Esophagus squamous epithelium (tissue), 5 donors: ENCODE measurements at regions not wholly inside any gene's neighbourhood (a gene's known extent, or its start where the extent isn't known, plus 50 kb on each side); places are given as distances from the start of the nearest gene placed in this dataset.
"Not testable (repeated sequence)": the region's sequence is repeated elsewhere in the genome, so short reads cannot be mapped to it uniquely, and the experiment has no call there.

Source experiments
- DNase-seq: peaks from one replicate; lab custom pipeline; 2025; lab: John Stamatoyannopoulos, UW
- H3K27ac ChIP-seq, 4 donors: fragments of 200-600 bp; sonication (generic); one replicate each; pipeline ENCODE4 v1.5.1; 2016 to 2019; ENCODE audit warnings: mild to moderate bottlenecking in 1 of 4
- H3K27me3 ChIP-seq, 4 donors: fragments of 200-600 bp; sonication (generic); 1 replicate in 3 of 4; 2 replicates in 1 of 4; pipeline versions ENCODE4 v1.5.1 to v1.6.0; 2017 to 2021; ENCODE audit warnings: antibody characterized with exemption in 1 of 4
- H3K36me3 ChIP-seq, 3 donors: fragments of 200-600 bp; sonication (generic); one replicate each; pipeline ENCODE4 v1.5.1; 2016 to 2019
- H3K4me1 ChIP-seq, 3 donors: fragments of 200-600 bp; sonication (generic); one replicate each; pipeline ENCODE4 v1.5.1; 2017 to 2019
- H3K4me3 ChIP-seq, 4 donors: fragments of 200-600 bp; sonication (generic); 1 replicate in 3 of 4; 2 replicates in 1 of 4; pipeline ENCODE4 v1.5.1; 2016 to 2019; ENCODE audit warnings: mild to moderate bottlenecking in 2 of 4, moderate library complexity in 1 of 4
- H3K9me3 ChIP-seq, 3 donors: fragments of 200-600 bp; sonication (generic); one replicate each; pipeline ENCODE4 v1.5.1; 2016 to 2019
- CTCF ChIP-seq, 6 experiments: fragments of 450-650 bp in 4 of 6; fragments of 200-600 bp in 2 of 6; sonication (generic) in 2 of 6; IDR thresholded peaks; one replicate each; pipeline ENCODE4 v1.5.1; 2016 to 2019; ENCODE audit warnings: antibody characterized with exemption in 6 of 6, mild to moderate bottlenecking in 4 of 6, moderate library complexity in 4 of 6
- POLR2A ChIP-seq, 4 donors: fragments of 450-650 bp; IDR thresholded peaks; one replicate each; pipeline ENCODE4 v1.6.1; 2017; ENCODE audit warnings: antibody characterized with exemption in 4 of 4, mild to moderate bottlenecking in 4 of 4, moderate library complexity in 3 of 4
- WGBS, 2 donors: methylation state at CpG; one replicate each; pipeline ENCODE4 v1.1.5; 2018; 5-methylcytosine and 5-hydroxymethylcytosine counted together
- intact Hi-C: fragments of 100-400 bp; cut with DNase I; formaldehyde crosslinking; loops from one replicate; pipeline ENCODE4 v1.15.0; 2022
- donor health status: DM: yes; HTN: yes; CAD: no.

GRCh38 chr6:105691081-105691480 lies 288.2 kb upstream of the PREP start:
- 71 to 86% methylated on average over 3 of the region's 3 CpGs for WGBS, 2 donors
- DNase-seq: no peak
- intact Hi-C loops: no loop called here

GRCh38 chr6:105688573-105688972 lies 285.7 kb upstream of the PREP start:
- Histone ChIP-seq H3K9me3 (peaks cover 0 to 18% (median 8%) of the 10 kb centered on the region in 3 donors), H3K4me3 (no peak overlapping the region), H3K27ac (no peak overlapping the region), H3K36me3 (no peaks in the 10 kb centered on the region), H3K27me3 (no peaks in the 10 kb centered on the region), H3K4me1 (peaks cover 0 to 17% (median 0%) of the 10 kb centered on the region in 3 donors)
- intact Hi-C loops: no loop called here
- no peak for TF ChIP-seq CTCF (IDR thresholded peaks at IDR 0.05)
- no peak for TF ChIP-seq POLR2A (IDR thresholded peaks at IDR 0.05)
- 82 to 89% methylated on average over 1 of the region's 1 CpG for WGBS, 2 donors
- DNase-seq: no peak

More at GRCh38 chr6:105691081-105691480, 288.2 kb upstream of the PREP start:
- Histone ChIP-seq H3K36me3 (no peaks in the 10 kb centered on the region), H3K4me1 (peaks cover 0 to 17% (median 0%) of the 10 kb centered on the region in 3 donors), H3K9me3 (peaks cover 0 to 18% (median 8%) of the 10 kb centered on the region in 3 donors), H3K27ac (no peak overlapping the region), H3K27me3 (no peaks in the 10 kb centered on the region), H3K4me3 (no peak overlapping the region)
- TF ChIP-seq POLR2A (IDR thresholded peaks at IDR 0.05) (no peak), CTCF (IDR thresholded peaks at IDR 0.05) (no peak)

- H3K4me1 ChIP-seq, DNase-seq, H3K4me3 ChIP-seq, intact Hi-C loops, H3K36me3 ChIP-seq, H3K27me3 ChIP-seq, H3K27ac ChIP-seq: not testable (repeated sequence)
- WGBS, 2 donors: 31 to 91% methylated on average over 1 of the region's 1 CpG
- H3K9me3 ChIP-seq: peaks cover 0 to 18% (median 8%) of the 10 kb centered on the region in 3 donors
Measured at GRCh38 chr6:105686793-105687192, 283.9 kb upstream of the PREP start.

GRCh38 chr6:105681061-105681460 lies 278.2 kb upstream of the PREP start:
- Histone ChIP-seq H3K9me3 (no peaks in the 10 kb centered on the region), H3K27me3 (no peaks in the 10 kb centered on the region), H3K36me3 (no peaks in the 10 kb centered on the region), H3K4me3 (no peak overlapping the region), H3K4me1 (no peaks in the 10 kb centered on the region), H3K27ac (no peak overlapping the region)
- no peak for DNase-seq
- intact Hi-C loops: no loop called here
- TF ChIP-seq CTCF (IDR thresholded peaks at IDR 0.05) (no peak), POLR2A (IDR thresholded peaks at IDR 0.05) (no peak)
- 59 to 75% methylated on average over 1 of the region's 1 CpG for WGBS, 2 donors

- no peak overlapping the region for H3K27ac ChIP-seq
- no peaks in the 10 kb centered on the region for H3K27me3 ChIP-seq
- no peak for DNase-seq
- H3K4me3 ChIP-seq: no peak overlapping the region
- no peaks in the 10 kb centered on the region for H3K9me3 ChIP-seq
- no peaks in the 10 kb centered on the region for H3K36me3 ChIP-seq
- no peaks in the 10 kb centered on the region for H3K4me1 ChIP-seq
- intact Hi-C loops: no loop called here
- TF ChIP-seq POLR2A (IDR thresholded peaks at IDR 0.05): no peak
- no peak for TF ChIP-seq CTCF (IDR thresholded peaks at IDR 0.05)
- WGBS, 2 donors: 69 to 85% methylated on average over 1 of the region's 1 CpG
Measured at GRCh38 chr6:105680131-105680530, 277.2 kb upstream of the PREP start.

GRCh38 chr6:105678516-105678915 lies 275.6 kb upstream of the PREP start:
- Histone ChIP-seq H3K4me3 (no peak overlapping the region), H3K27ac (no peak overlapping the region), H3K27me3 (no peaks in the 10 kb centered on the region), H3K36me3 (no peaks in the 10 kb centered on the region), H3K4me1 (no peaks in the 10 kb centered on the region), H3K9me3 (no peaks in the 10 kb centered on the region)
- intact Hi-C loops: no loop called here
- TF ChIP-seq CTCF (IDR thresholded peaks at IDR 0.05): no peak
- no peak for TF ChIP-seq POLR2A (IDR thresholded peaks at IDR 0.05)
- DNase-seq: no peak
- WGBS, 2 donors: 81 to 93% methylated on average over 1 of the region's 1 CpG
